G401.6 (cell line): ENCODE measurements at regions not wholly inside any gene's neighbourhood (a gene's known extent, or its start where the extent isn't known, plus 50 kb on each side); places are given as distances from the start of the nearest gene placed in this dataset.

ENCODE experiments used
- FAIRE-seq: peaks from 2 replicates; lab custom pipeline; 2012; peaks lifted over from hg19 to GRCh38; lab: Jason Lieb, UNC

GRCh38 chr2:59068255-59068654 is 827.1 kb upstream of the FANCL start:
- FAIRE-seq: no peak

DNA sequence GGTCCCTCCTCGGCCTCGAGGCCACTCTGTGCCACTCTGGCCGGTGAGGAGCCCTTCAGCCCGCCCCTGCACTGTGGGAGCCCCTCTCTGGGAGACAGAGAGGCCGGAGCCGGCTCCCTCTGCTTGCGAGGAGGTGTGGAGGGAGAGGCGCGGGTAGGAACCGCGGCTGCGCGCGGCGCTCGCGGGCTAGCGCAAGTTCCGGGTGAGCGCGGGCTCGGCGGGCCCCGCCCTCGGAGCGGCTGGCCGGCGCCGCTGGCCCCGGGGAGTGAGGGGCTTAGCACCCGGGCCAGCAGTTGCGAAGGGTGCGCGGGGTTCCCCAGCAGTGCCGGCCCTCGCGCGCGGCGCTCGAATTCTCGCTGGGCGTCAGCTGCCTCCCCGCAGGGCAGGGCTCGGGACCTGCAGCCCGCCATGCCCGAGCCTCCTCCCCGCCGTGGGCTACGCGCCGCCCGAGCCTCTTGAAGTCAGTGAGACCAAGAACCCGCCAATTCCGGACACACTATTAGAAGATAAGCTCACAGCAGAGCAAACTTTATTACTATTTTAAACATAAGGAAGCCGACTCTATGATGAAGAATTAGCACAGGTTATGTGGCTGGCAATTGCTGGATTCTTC is 825.8 kb upstream of the FANCL start:
- FAIRE-seq: no peak

DNA sequence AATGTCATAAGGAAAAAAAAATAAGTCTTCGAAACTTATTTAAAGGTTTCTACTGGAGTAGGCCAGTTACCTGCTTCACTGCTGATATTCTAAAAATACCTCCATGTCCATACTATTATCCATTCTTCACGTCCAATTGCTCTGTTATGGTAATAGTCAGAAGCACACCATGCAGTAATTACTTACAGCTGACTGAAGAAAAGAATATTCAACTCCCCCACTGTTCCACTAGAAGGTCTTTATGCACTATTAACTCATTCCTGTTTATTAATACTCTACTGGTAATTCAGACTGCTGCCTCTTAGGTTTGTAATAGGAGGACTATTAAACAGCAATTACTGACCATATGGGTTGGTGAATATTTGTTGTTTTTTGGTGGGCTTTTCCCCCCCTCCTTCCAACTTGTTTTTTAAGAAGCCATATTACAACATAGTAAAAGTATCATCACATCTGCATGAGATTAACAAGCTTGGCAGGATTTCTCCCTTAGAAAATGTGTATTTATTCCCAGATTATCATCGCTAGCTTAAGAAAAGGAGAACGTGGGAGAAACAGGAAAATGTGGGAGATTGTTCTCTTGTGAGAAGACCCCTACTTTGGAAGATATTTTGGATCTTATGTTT is 806.4 kb upstream of the FANCL start:
- FAIRE-seq: no peak

DNA sequence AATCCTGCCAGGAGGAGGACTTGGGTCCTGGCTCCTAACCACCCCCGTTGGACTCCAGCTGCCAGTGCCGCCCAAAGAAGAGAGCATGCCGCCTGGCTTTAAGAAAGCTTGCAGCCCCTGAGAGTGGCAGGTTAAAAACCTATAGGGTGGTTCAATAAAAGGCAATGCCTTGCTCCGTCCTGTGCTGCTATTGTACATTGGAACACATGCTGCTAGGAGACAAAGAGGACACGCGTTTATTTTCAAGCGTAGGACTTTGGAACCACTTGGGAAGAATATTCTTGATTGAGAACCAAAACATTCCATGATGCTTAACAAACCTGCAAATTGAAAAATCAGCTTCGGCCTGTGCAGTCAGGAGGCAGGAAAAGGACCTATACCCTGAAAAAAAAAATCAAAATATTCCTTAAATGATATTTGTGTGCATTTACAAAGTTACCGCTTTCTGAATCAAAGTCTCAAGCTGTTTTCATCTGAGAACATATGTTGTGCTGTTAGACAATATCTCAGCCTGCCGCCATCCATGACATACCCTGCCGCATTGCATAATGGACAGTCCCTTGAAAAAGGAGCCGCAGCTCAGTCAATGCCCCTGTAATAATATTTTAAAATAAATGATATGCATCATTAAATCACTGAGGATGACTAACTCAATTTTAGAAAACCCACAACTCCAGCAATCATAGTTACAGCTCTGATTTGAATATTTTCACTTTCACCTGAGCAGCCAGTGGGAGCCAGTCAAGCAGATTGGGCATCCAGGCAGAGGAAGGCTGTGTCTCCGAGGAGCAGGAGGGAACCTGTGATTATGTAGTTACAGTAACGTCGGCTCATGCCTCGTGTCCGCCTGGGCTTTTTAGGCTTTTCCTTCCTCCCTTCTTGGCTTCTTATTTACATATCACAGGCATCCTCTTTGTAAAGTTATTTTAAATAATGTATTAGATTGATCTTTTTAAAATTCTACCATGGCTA is 805.6 kb upstream of the FANCL start:
- FAIRE-seq: no peak

DNA sequence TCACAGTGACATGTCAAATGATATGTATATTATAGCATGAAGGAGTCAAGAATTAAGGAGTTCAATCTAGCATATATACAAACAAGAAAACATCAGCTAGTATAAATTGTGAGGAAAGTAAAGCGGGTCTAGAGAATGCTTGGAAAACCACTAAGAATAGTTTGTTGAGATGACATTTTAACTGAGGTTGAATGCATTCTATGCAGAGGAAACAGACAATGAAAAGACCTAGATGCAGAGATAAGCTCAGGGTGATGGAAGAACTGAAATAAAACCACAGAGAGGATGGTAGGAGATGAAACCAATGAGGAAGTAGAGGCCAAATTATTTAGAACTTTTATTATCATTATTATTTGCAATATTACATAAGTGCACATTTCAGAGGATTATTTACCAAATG is 803.6 kb upstream of the FANCL start:
- no peak for FAIRE-seq

DNA sequence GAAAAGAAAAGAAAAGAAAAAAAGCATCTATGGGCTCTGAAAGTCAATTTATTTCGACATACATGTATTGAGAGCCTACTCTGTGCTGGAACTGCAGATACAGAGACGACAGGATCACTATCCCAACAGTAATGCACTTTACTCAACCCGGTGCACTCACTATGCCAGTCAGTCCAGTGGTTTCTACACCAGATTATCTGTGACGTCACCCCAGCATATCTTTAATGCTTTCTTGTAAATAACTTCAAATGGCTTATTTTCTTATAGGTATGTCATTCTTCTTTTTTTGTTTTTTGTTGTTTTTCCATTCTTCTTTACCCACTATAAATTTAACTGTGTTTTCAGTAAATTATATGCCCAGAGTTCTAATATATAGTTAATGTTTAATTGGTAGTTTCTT is 800.0 kb upstream of the FANCL start:
- FAIRE-seq: no peak

GRCh38 chr2:59034837-59035236 is 793.7 kb upstream of the FANCL start:
- FAIRE-seq: no peak

DNA sequence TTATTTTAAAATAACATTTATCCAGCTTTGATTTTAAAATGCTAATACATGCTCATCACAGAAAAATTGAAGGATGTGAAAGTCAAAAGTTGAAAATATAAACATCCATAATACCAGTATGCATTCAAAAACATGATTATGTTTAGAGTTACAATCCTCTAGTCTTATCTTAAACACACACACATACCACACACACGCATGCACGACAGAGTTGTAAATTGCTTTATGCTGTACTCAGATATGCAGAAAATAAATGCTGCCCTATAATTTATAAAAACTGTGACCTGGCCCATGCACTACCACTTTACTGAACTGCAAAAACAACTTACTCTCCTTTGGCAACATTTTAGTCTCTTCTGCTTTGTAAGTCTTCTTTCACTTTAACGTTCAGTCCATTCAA is 793.0 kb upstream of the FANCL start:
- no peak for FAIRE-seq

GRCh38 chr2:59033661-59034060 is 792.5 kb upstream of the FANCL start:
- FAIRE-seq: peak; percentile 17

GRCh38 chr2:59032499-59032898 is 791.4 kb upstream of the FANCL start:
- FAIRE-seq: no peak

- FAIRE-seq: no peak
These were observed 787.9 kb upstream of the FANCL start for GRCh38 chr2:59029058-59029457.

- no peak for FAIRE-seq
These were observed 786.2 kb upstream of the FANCL start for GRCh38 chr2:59027320-59027719.

DNA sequence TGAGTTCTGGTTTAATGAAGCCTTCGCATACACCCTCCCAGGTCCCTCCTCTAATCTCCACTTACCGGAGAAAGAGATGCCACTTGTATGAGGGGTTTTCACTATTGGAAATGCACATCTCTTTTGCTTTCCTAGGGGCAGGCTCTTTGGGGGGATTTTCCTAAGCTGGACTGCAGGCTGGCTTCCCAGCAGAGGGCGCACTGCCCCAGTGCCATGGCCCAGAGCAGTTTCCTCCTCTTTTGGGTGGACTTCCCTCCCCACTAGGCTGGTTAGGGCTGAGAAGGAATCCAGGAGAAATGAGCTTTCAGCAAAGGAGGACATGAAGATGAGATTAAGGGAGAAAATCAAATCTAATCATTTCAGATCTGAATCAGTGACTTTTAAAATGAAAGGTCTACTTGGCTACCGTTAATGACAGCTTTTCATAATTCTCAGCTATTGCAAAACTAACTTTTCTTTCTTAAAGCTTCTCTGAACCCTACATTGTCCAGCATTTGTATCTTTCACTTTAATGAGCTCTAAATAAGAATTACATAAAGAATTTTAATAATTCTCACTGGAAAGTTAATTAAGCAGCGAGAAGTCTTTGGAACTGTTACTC is 784.1 kb upstream of the FANCL start:
- no peak for FAIRE-seq

GRCh38 chr2:59021786-59022185 is 780.7 kb upstream of the FANCL start:
- no peak for FAIRE-seq

DNA sequence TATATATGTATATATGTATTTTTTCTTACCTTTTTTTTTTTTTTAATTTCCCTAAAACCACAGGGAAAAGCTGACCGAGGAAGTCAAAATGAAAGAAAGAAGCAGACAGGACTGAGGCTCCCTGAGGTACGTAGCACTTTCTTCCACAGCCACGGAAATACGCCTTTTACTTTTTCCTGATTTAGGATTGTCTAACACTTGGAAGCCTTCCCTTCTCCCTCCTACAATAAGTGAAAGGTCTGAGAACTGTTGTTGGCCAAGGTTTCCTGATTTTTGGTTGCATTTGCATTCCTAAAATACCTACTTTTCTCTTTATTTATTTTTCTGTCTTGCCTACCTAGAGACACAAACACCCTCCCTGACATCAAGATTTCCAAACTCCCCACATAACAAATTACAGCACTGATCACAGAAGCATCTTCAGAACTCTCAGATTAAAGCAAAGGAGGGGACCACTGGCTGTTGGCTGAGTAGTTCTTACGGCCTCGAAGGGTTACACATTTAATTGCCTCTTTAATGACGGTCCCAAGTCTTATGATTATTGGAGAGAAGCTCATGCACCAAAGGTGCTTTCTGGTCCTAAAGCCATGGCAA is 778.5 kb upstream of the FANCL start:
- FAIRE-seq: no peak

GRCh38 chr2:59018737-59019136 is 777.6 kb upstream of the FANCL start:
- no peak for FAIRE-seq

- no peak for FAIRE-seq
These were observed 773.9 kb upstream of the FANCL start for GRCh38 chr2:59015027-59015426.

- no peak for FAIRE-seq
These were observed 771.8 kb upstream of the FANCL start for GRCh38 chr2:59012971-59013370.

DNA sequence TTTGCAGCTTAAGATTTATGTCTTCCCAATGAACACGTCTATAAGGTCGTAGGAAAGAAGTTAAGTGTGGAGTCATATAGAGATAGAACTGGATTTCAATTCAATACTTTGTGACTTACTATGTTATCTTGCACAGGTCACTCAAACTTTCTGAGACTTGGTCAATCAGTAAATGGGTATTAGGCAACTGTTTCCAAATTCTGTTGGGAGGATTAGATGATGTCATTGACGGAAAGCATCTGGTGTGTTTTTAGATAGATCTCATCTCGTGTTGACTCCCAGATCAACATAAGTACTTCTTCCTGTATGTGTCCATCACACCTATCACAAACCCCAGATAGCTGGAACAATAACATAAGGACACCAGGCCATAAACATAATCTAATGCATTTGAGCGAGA is 771.1 kb upstream of the FANCL start:
- FAIRE-seq: no peak

DNA sequence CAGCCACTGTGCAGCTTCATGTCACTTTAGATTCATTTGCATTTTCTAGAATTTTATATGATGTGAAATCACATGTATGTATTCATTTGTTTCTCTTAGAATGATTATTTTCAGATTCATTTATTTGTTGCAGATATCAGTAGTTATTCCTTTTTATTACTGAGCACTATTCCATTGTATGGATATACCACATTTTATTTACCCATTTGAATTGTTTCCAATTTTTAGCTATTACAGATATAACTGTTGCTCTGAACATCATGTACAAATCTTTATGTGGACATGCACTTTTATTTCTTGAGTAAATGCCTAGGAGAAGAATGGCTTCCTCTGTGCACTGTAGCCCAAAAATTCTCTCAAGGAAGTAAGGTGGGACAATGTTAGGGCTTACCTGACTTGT is 767.8 kb upstream of the FANCL start:
- no peak for FAIRE-seq

DNA sequence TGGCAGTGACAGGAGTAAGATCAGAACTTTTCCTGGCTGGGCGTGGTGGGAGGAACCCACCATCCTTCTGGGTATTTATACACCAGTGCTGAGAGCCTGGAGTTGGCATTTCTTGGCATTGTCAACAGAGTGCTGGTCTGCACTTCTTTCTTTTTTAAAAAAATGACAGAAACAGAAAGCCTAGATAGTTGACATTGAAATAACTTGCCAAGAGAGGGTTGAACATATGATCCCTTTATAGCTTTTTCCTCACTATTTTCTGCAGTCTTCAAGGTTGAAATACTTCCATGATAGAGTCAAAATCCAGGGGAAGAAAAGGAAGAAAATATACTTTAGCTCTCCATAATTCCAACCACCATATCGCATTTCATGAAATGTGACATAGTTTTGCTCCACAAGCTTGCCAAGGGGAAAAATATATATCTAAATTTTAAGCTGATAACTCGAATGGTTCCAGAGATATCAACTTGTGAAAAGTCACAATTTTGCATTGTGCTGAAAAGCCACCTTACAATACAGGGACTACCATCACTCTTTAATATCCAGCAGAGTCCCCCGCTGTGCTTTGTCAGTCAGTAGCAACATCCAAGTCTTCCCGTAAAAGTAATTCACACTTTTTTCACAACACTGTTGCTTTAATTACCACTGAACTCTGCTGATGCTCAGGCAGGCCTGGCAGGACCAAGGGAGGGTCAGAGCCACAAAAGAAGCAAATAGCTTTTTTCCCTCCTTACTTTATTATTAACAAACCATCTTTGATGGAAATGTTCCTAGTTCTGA is 764.9 kb upstream of the FANCL start:
- no peak for FAIRE-seq

DNA sequence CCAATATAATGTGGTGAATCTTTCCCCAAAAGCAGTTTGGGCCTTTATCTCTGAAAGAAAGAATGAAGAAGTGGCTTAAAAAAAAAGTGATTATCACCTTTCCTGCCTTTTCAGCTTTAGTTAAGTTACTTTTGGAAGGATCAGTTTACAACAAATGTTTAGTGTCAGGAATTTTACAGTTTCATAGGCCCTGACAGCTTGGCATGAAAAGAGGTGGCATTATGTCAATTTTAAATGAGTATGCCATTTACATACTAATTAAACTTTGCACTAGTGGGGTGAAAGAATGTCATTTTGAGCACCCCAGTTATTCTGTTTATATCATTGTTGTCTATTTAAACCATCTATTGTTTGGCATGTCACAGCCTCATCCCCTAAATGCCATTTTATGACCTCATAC is 763.5 kb upstream of the FANCL start:
- FAIRE-seq: no peak
